ENCODE measurements at regions not wholly inside any gene's neighbourhood (a gene's known extent, or its start where the extent isn't known, plus 50 kb on each side); places are given as distances from the start of the nearest gene placed in this dataset.
"Not testable (repeated sequence)": the region's sequence is repeated elsewhere in the genome, so short reads cannot be mapped to it uniquely, and the experiment has no call there.

DNA sequence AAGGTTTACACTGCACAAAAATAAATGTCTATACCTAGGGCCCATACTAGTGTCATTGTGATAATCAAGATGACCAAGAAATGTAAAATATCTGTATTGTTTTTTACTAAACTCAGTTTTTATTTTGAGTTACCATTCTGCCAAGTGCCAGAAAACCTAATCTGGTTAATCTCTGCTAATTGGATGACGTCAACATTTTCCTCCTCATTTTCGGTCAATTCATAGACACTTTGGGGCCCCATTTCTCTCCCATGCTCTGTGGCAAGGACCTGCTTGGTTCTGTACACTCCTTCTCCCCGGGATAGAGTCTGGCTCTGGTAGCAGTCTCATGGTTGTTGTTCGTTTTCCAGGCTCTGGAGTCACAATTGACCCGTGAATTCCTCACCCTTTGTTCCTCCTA is 186.5 kb upstream of the TCF4 start:
- DNase-seq = no peak

DNA sequence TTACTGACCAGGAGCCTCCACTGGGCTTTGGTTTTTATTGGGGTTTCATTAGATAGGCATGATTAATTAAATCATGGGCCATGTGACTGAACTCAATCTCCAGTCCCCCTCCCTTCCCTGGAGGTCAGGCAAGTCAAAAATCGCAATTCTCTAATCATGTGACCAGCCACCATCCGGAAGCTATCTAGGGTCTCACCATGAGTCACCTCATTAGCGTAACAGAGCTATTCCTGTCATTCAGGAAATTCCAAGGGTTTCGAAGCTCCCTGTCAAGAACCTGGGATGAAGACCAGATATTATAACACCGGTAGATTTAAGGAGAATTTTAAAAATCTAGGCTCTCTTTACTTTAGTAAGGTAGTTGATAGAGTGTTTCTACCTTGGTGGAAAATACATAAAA is 180.3 kb upstream of the TCF4 start:
- DNase-seq = peak; percentile 67

DNA sequence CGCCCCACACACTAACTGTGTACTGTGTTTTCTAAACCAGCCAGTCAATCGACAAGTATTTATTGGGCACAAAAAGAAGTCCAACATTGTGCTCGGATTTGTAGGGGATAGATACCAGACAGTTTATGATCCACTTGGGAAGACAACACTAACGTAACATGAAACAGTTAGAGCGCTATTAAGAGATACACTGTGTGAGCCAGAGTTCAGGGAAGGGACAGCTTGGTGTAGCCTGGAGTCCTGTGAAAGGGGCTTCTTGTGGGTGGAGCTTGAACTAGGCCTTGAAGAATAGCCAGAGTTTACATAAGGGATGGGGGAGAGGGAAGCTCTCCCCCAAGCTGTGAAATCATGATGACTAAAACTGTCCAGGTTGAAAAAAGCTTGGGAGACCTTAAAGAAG is 176.4 kb upstream of the TCF4 start:
- no peak for DNase-seq

GRCh38 chr18:55763805-55764204 is 175.8 kb upstream of the TCF4 start:
- peak; percentile 31 for DNase-seq

DNA sequence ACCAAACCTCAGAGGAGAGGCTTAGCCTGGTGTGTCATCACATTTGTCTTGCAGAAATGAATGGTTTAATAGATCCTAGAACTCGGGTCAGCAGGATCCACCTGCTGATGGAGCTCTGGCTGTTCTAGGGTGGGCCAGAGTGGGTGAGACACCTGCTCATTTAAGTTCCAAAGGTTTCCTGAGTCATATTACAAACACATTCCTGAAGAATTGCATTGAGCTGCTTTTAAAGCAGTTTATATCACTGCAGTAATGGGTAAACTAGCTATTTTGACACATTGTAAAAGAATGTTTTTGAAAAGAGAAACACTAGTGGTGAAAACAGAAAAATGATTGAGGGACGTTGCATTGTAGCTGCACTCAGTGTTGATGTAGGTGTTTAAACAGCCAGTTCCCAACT is 175.3 kb upstream of the TCF4 start:
- peak; percentile 83 for DNase-seq

- no peak for DNase-seq
Observed at GRCh38 chr18:55762424-55762823, 174.4 kb upstream of the TCF4 start.

GRCh38 chr18:55753643-55754263 is 165.8 kb upstream of the TCF4 start:
- peak; percentile 14 for DNase-seq

- no peak for DNase-seq
Observed at GRCh38 chr18:55751476-55751875, 163.5 kb upstream of the TCF4 start.

DNA sequence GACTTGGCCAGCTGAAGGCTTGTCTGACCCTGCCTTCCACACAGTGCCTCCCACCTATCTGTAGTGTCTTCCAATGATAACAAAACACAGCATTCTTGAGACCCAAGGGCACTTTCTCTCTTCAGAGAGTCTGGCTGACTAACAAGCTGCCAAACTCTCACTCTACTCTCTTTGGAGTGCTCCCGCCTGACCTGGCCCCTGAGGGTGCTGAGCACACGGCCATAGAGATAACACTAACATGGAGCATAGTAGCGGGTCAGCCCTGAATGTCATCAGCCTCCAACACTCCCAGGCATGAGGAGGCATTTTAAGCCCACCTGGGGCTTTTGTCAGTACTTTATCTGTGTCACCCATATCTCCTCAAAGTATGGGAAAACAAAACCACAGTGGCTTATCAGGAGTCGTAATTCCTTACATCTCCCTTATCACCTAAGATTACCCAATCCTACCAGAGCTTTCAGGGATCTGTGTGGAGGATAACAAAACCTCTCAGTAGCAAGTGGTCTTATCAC is 160.3 kb upstream of the TCF4 start:
- no peak for DNase-seq

GRCh38 chr18:55744206-55744605 is 156.2 kb upstream of the TCF4 start:
- no peak for DNase-seq

- DNase-seq = no peak
Observed at GRCh38 chr18:55743736-55744135, 155.7 kb upstream of the TCF4 start.

GRCh38 chr18:55743133-55743532 is 155.1 kb upstream of the TCF4 start:
- no peak for DNase-seq

DNA sequence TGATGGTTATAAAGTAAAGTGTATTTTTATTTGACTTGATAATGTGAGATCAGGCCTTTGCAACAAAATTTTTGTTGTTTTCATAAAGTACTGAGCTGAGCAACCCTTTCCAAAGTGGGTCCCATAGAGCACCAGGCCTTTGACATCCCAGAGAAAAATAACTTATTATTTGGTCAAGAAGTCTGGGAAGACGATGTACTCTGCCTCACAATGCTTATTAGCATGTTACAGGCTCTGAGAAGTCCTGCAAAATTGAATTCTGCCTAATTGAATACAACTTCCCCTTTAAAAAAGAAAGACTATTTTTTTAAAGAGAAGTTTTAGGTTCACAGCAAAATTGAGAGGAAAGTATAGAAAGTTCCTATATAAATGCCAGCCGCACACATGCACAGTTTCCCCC is 151.5 kb upstream of the TCF4 start:
- DNase-seq = no peak

- no peak for DNase-seq
Observed at GRCh38 chr18:55738483-55739114, 150.6 kb upstream of the TCF4 start.

GRCh38 chr18:55737781-55738468 is 149.9 kb upstream of the TCF4 start:
- no peak for DNase-seq

DNA sequence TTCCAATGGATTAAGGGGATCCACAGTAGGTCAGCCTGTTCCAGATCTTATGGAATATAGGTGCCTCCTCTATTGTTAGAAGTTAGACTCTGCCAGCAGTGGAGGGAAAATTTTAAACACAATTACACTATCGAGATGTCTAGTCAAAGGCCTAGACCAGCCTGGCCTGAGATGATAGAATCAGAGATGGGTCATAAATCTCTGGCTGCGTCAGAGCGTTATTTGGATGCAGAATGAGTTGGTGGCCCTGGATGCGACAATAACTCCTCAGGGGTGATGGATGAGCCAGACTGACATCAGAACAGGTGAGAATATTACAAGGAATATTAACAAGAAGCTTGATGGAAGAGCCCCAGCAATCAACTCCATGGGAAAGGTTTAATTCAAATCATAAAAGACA is 149.3 kb upstream of the TCF4 start:
- DNase-seq = no peak

GRCh38 chr18:55735969-55736368 is 148.0 kb upstream of the TCF4 start:
- DNase-seq = no peak

DNA sequence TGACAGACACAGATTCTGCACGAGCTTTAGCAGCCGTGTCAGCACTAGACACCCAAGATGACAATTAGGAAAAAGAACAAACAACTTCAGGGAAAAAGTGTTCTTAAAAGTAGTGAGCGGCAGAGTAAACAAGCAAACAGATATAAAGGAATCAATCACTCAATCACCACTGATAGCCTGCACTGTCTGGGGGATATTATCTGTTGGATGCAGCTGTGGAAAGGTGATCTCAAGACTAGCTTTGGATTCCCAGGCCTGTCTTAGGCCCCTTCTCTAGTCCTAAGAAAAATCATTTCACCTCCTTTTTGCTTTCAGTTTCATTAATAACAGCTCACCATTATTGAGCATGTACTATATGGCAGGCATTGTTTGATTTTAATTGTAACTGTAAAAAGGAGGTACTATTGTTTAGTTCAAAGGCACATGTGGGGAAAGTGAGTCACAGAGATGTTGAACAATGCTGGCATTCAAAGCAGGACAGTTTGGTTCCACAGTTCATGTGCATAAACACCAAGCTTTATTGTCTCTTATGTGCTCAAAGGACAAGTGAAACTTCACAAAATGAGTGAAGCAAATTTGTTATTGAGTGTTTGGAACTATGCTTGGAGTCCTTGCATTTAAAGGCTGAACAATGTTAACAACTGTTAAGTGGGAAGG is 147.3 kb upstream of the TCF4 start:
- no peak for DNase-seq

DNA sequence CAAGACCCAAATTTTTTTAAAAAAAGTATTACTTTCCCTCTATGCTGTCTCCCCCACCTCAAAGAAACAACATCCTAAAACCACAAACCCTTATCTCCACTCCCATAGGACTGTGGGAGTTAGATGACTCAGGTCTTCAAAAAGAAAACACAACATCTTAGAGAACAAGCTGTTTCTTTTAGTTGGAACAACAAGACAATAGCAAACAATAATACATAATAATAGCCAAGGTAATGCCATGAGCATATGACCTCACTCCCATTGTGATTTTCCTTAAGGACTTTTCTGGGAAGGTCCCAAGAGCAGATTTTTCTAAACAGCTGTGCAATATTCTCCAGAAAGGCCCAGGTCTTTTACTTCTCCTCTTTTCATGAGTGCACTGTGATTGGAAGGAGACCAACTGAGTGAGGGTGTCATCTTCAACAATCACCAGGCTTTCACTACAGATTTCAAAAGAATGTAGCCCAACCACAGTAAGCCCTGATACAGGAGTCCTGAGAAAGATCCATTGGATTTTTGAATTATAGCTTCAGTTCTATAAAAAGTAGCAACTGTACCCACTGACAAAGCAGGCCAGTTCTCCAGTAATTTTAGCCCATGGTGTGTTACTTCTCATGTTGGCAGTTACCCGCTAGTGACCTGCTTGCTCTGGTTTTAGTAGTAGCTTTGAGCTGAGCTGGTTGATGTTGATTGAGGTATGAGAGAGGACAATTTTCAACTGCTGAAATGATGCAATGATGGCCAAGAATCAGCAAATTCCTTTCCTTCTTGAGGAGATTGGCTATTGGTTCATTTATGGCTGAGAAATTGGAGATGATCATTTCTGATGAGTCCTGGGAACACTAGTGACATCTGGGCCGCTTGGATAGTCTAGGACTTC is 144.5 kb upstream of the TCF4 start:
- peak; percentile 64 for DNase-seq

DNA sequence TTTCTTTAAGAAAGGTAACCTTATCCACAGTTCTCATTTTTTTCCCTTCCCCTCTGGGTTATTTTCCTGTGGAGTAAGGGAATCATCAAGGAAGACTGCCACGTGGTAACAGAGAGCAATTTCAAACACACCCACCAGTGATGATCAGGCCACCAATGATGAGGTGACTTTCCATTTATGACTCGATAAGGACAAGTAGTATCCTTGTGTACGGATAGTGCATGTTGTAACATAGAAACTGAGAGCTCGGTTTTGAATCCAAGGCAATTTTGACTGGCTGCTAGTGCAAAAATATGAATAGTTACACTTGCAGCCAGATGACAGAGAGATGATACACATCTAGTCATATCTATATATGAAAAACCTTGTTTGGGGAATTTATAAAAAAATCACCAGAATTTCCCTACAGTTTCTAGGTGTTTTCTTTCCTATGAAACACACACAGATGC is 143.6 kb upstream of the TCF4 start:
- DNase-seq = peak; percentile 22

DNA sequence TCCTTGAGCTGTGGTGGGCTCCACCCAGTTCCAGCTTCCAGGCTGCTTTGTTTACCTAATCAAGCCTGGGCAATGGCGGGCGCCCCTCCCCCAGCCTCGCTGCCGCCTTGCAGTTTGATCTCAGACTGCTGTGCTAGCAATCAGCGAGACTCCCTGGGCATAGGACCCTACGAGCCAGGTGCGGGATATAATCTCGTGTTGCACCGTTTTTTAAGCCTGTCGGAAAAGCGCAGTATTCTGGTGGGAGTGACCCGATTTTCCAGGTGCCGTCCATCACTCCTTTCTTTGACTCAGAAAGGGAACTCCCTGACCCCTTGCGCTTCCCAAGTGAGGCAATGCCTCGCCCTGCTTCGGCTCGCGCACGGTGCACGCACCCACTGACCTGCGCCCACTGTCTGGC is 133.0 kb upstream of the TCF4 start:
- DNase-seq = not testable (repeated sequence)

GRCh38 chr18:55713707-55714106 is 125.7 kb upstream of the TCF4 start:
- DNase-seq = no peak

Measured in fibroblast of skin of back (primary cell).